Epithelial cell of proximal tubule (primary cell): ENCODE measurements at regions not wholly inside any gene's neighbourhood (a gene's known extent, or its start where the extent isn't known, plus 50 kb on each side); places are given as distances from the start of the nearest gene placed in this dataset.

Experiments used
- DNase-seq: peaks from one replicate; pipeline ENCODE4 v3.0.0-alpha.2; 2011; ENCODE audit warnings: low read depth
- H3K4me3 ChIP-seq: 2 replicates; pipeline ENCODE4 v1.5.1; 2011; ENCODE audit warnings: low read depth, mild to moderate bottlenecking, low read length
- CTCF ChIP-seq: conservative IDR thresholded peaks from 2 replicates; pipeline ENCODE4 v1.5.1; 2012; ENCODE audit warnings: low read depth, mild to moderate bottlenecking, low read length

- TF ChIP-seq CTCF, result no peak
- no peak overlapping the region for H3K4me3 ChIP-seq
- DNase-seq, result no peak
These were observed 1082.1 kb upstream of the RBFOX1 start for GRCh38 chr16:6250511-6250910.

- H3K4me3 ChIP-seq, result no peak overlapping the region
- DNase-seq, result no peak
- no peak for TF ChIP-seq CTCF
These were observed 1082.8 kb upstream of the RBFOX1 start for GRCh38 chr16:6249863-6250262.

GRCh38 chr16:6248199-6248598 lies 1084.4 kb upstream of the RBFOX1 start:
- DNase-seq, result no peak
- TF ChIP-seq CTCF, result no peak
- no peak overlapping the region for H3K4me3 ChIP-seq

DNA sequence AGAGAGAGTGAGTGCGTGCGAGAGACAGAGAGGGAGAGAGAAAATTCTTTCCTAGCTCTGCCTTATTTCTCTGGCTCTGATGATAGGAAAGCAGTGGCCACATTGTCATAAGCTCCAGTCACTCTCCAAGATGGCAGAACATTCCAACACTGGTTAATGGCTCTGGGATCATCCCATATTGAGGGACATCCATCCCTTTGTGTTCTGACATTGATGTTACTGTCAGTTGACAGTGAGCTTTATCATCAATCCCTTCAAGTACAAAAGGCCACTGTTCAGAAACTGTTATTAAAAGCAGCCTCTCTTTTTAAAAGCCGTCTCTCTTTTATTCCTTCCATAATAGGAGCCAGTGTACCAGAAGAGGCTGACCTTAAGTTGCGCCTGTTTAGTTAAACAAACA lies 1084.9 kb upstream of the RBFOX1 start:
- no peak for TF ChIP-seq CTCF
- H3K4me3 ChIP-seq, result no peak overlapping the region
- no peak for DNase-seq

GRCh38 chr16:6247150-6247549 lies 1085.5 kb upstream of the RBFOX1 start:
- TF ChIP-seq CTCF, result no peak
- no peak overlapping the region for H3K4me3 ChIP-seq
- DNase-seq, result no peak

- H3K4me3 ChIP-seq, result no peak overlapping the region
- no peak for DNase-seq
- TF ChIP-seq CTCF, result no peak
These were observed 1086.4 kb upstream of the RBFOX1 start for GRCh38 chr16:6246266-6246665.

DNA sequence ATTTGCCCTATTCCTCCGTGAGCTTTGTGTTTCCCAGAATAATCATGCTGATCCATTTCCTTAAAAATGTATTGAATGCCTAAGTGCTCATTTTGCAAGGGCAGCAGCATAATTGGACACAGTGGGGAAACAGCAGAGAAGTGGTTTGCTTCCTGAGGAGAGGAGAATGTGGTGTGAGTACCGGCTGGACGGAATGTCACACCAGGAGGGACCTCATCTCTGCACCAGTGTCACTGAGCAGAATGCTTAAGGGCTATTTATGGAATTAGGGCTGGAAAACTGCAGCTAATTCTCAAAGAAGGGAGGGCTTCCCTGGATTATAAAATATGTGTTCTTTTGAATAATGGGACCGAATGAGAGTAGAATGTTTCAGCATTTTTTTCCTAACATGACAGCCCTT lies 1100.6 kb upstream of the RBFOX1 start:
- no peak for DNase-seq
- TF ChIP-seq CTCF, result no peak
- H3K4me3 ChIP-seq, result no peak overlapping the region
